Mammary epithelial cell (primary cell): ENCODE measurements at regions not wholly inside any gene's neighbourhood (a gene's known extent, or its start where the extent isn't known, plus 50 kb on each side); places are given as distances from the start of the nearest gene placed in this dataset.

ENCODE experiments used
- EZH2 ChIP-seq: IDR thresholded peaks from 2 replicates; pipeline ENCODE4 v1.6.1; 2012; ENCODE audit warnings: low read length, inconsistent platforms, borderline replicate concordance
- TF ChIP-seq, protein P1 (sequence below), 2 donors: IDR thresholded peaks in 1 of 2; conservative IDR thresholded peaks in 1 of 2; 2 replicates each; pipeline ENCODE4 v1.5.1; 2011 to 2012; ENCODE audit warnings: inconsistent platforms in 2 of 2, low read length in 2 of 2, mild to moderate bottlenecking in 2 of 2, control low read depth in 1 of 2, low read depth in 1 of 2; ENCODE audit not compliant: insufficient read depth in 1 of 2; ENCODE audit errors: extremely low read depth in 1 of 2

DNA sequence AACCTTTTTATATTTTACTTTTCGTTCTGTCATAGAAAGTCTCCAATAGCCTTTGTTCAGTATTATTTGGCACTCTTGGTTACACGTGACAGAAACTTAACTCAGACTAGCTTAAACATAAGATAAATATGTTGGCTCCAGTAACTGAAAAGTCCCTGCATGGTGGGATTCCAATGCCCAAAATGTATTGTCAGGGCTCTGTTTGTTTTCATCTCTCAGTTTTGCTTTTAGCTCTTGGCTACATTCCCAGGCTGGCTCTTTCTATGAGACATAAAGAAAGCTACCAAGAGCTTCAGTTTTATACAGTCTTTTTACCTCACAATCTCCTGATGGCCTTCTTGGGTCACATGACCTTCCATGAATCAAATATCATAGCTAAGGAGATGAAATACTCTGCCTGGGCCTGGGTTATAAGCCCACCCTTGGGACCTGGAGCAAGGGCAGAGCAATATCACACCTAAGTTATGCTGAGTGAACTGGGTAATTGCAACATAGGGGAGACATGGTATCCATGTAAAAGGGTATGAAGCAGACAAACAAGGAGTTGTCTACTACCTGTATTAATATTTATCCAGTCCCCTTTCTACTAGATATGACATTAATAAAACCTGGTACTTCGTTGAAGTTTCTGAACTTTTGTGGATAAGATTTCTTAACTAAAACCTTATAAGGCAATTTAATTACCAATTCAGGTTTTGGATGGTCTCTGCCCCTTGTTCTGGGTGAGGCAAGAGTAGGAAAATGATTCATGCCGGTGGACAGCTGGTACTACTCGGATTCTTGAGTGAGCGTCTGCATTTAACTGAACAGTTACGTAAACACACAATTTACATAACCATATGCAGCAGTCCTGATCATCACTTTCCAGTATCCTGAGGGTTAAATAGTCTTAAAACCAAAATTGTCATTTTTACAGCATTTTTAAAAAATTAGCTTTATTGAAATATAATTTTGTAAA is 442.3 kb downstream of the GPATCH2 start:
- TF ChIP-seq, protein P1, sequence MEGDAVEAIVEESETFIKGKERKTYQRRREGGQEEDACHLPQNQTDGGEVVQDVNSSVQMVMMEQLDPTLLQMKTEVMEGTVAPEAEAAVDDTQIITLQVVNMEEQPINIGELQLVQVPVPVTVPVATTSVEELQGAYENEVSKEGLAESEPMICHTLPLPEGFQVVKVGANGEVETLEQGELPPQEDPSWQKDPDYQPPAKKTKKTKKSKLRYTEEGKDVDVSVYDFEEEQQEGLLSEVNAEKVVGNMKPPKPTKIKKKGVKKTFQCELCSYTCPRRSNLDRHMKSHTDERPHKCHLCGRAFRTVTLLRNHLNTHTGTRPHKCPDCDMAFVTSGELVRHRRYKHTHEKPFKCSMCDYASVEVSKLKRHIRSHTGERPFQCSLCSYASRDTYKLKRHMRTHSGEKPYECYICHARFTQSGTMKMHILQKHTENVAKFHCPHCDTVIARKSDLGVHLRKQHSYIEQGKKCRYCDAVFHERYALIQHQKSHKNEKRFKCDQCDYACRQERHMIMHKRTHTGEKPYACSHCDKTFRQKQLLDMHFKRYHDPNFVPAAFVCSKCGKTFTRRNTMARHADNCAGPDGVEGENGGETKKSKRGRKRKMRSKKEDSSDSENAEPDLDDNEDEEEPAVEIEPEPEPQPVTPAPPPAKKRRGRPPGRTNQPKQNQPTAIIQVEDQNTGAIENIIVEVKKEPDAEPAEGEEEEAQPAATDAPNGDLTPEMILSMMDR (conservative IDR thresholded peaks at IDR 0.05 in 1 of 2, IDR thresholded peaks at IDR 0.05 in 1 of 2; ENCODE audit: extremely low read depth in 1 of 2, insufficient read depth in 1 of 2, low read depth in 1 of 2, low read length in 2 of 2): no peak
- TF ChIP-seq EZH2: no peak
